A549 (cell line): ENCODE measurements at regions not wholly inside any gene's neighbourhood (a gene's known extent, or its start where the extent isn't known, plus 50 kb on each side); places are given as distances from the start of the nearest gene placed in this dataset.

ENCODE experiments used
- ATAC-seq, 2 experiments: fragments of 200-7000 bp in 1 of 2; fragments of >200 bp in 1 of 2; cut with Nextera tagmentation in 1 of 2; cut with Tn5 transposase in 1 of 2; 3 replicates each; pipeline versions ENCODE4 v1.8.0 to v1.9.1; 2018 to 2020; ENCODE audit warnings: mild to moderate bottlenecking in 1 of 2, moderate library complexity in 1 of 2
- CTCF ChIA-PET: fragments of 300-600 bp; sonication (Branson Sonifier 250); formaldehyde crosslinking; extraction: SDS; loops from one replicate; lab custom pipeline; 2021; ENCODE audit warnings: antibody characterized with exemption, inconsistent platforms; lab: Yijun Ruan, JAX
- POLR2A ChIA-PET: fragments of 350-600 bp; formaldehyde crosslinking; extraction: SDS; loops from one replicate; lab custom pipeline; 2021; ENCODE audit warnings: antibody characterized with exemption, inconsistent platforms; lab: Yijun Ruan, JAX
- DNase-seq, 2 experiments: peaks; one replicate each; pipeline versions ENCODE4 v3.0.0 to v3.0.0-alpha.2; 2011 to 2016; ENCODE audit warnings: low read depth in 1 of 2, low spot score in 1 of 2
- FAIRE-seq: peaks from 2 replicates; lab custom pipeline; 2011; peaks lifted over from hg19 to GRCh38; lab: Jason Lieb, UNC
- H3K27ac ChIP-seq, 2 experiments: fragments of >200 bp; sonication (Bioruptor Twin); formaldehyde crosslinking; 3 replicates each; pipeline ENCODE4 v1.5.1; 2016 to 2017
- H3K4me1 ChIP-seq: fragments of >200 bp; sonication (Bioruptor Twin); formaldehyde crosslinking; 3 replicates; pipeline ENCODE4 v1.6.1; 2016
- H3K4me2 ChIP-seq: fragments of >200 bp; sonication (Bioruptor Twin); formaldehyde crosslinking; 3 replicates; pipeline ENCODE4 v1.6.1; 2016
- H3K4me3 ChIP-seq: fragments of >200 bp; sonication (Bioruptor Twin); formaldehyde crosslinking; 3 replicates; pipeline ENCODE4 v1.5.1; 2016
- H3K9me3 ChIP-seq: fragments of >200 bp; sonication (Bioruptor Twin); formaldehyde crosslinking; 3 replicates; pipeline ENCODE4 v1.6.1; 2016
- BHLHE40 ChIP-seq: IDR thresholded peaks from 2 replicates; pipeline ENCODE4 v1.6.1; 2012; ENCODE audit warnings: low read depth, low read length, inconsistent platforms
- CBX8 ChIP-seq: fragments of 200-600 bp; sonication (generic); IDR thresholded peaks from 2 replicates; pipeline ENCODE4 v1.6.1; 2016
- EHF ChIP-seq: fragments of 250-450 bp; sonication (Bioruptor Pico); IDR thresholded peaks from 2 replicates; pipeline ENCODE4 v1.5.0; 2020; ENCODE audit warnings: mild to moderate bottlenecking
- EHMT2 ChIP-seq: fragments of 200-600 bp; sonication (generic); IDR thresholded peaks from 2 replicates; pipeline ENCODE4 v1.6.1; 2016; ENCODE audit warnings: antibody characterized with exemption, low read depth, mild to moderate bottlenecking, moderate library complexity
- FOSB ChIP-seq: fragments of 250-450 bp; sonication (Bioruptor Pico); IDR thresholded peaks from 2 replicates; pipeline ENCODE4 v1.5.0; 2020; ENCODE audit warnings: mild to moderate bottlenecking, moderate library complexity
- GATA3 ChIP-seq: IDR thresholded peaks from 2 replicates; pipeline ENCODE4 v1.6.1; 2012; ENCODE audit warnings: borderline replicate concordance
- KDM5A ChIP-seq: fragments of 200-600 bp; sonication (generic); IDR thresholded peaks from 2 replicates; pipeline ENCODE4 v1.6.1; 2016; ENCODE audit warnings: antibody characterized with exemption, mild to moderate bottlenecking
- NFE2L2 ChIP-seq: fragments of 150-350 bp; conservative IDR thresholded peaks from 2 replicates; pipeline ENCODE4 v1.6.1; 2014; ENCODE audit warnings: low read length
- PBX3 ChIP-seq: IDR thresholded peaks from 2 replicates; pipeline ENCODE4 v1.6.1; 2012
- RFX5 ChIP-seq: fragments of 450-650 bp; IDR thresholded peaks from 2 replicates; pipeline ENCODE4 v1.7.1; 2014; ENCODE audit warnings: antibody characterized with exemption, mild to moderate bottlenecking, moderate library complexity
- RNF2 ChIP-seq: fragments of 200-600 bp; sonication (generic); IDR thresholded peaks from 2 replicates; pipeline ENCODE4 v1.6.1; 2016; ENCODE audit warnings: low read depth, mild to moderate bottlenecking, antibody characterized with exemption, moderate library complexity, borderline replicate concordance
- SMC3 ChIP-seq: fragments of >200 bp; sonication (Bioruptor Twin); formaldehyde crosslinking; IDR thresholded peaks from 3 replicates; pipeline ENCODE4 v1.6.1; 2018; ENCODE audit warnings: inconsistent platforms
- TFCP2L1 ChIP-seq: fragments of 250-450 bp; sonication (Bioruptor Pico); IDR thresholded peaks from 2 replicates; pipeline ENCODE4 v1.5.0; 2021; ENCODE audit warnings: mild to moderate bottlenecking
- USF2 ChIP-seq: fragments of 450-650 bp; IDR thresholded peaks from 2 replicates; pipeline ENCODE4 v1.6.1; 2014; ENCODE audit warnings: antibody characterized with exemption
- ZC3H11A ChIP-seq: fragments of 450-650 bp; IDR thresholded peaks from 2 replicates; pipeline ENCODE4 v1.6.1; 2014; ENCODE audit warnings: antibody characterized with exemption, mild to moderate bottlenecking
- ZNF302 ChIP-seq: fragments of 250-450 bp; sonication (Bioruptor Pico); IDR thresholded peaks from 2 replicates; pipeline ENCODE4 v1.9.0; 2021; ENCODE audit warnings: inconsistent platforms, mild to moderate bottlenecking, moderate library complexity
- WGBS: methylation state at CpG from one replicate; pipeline ENCODE4 v1.1.6; 2017; ENCODE audit errors: missing lambda C conversion rate; 5-methylcytosine and 5-hydroxymethylcytosine counted together

GRCh38 chr20:58571693-58572427, 56.7 kb upstream of the APCDD1L start:
- TF ChIP-seq FOSB (CRISPR knock-in tag) (no peak), USF2 (no peak), KDM5A (no peak), SMC3 (no peak), RNF2 (no peak), GATA3 (no peak), RFX5 (no peak)
- 0 out of 3 replicates have a peak overlapping the region, but pooled peaks have one; percentile 10 for H3K4me2 ChIP-seq
- H3K4me3 ChIP-seq: no peak overlapping the region
- CTCF ChIA-PET: no interaction called here
- no peak for ATAC-seq
- no peak for DNase-seq
- peaks cover 6% of the 10 kb centered on the region; the same call in 1 of the 3 replicates for H3K4me1 ChIP-seq
- WGBS: 77% methylated on average over 16 of the region's 16 CpGs
- no peak overlapping the region for H3K27ac ChIP-seq
- no peak for FAIRE-seq
- H3K9me3 ChIP-seq: no peaks in the 10 kb centered on the region
- POLR2A ChIA-PET: no interaction called here

- ATAC-seq (no peak), DNase-seq (no peak)
- Histone ChIP-seq H3K4me1 (peaks cover 6% of the 10 kb centered on the region; the same call in 1 of the 3 replicates), H3K27ac (no peak overlapping the region), H3K9me3 (no peaks in the 10 kb centered on the region)
- CTCF ChIA-PET: no interaction called here
- TF ChIP-seq NFE2L2 (no peak), RNF2 (no peak), EHF (CRISPR knock-in tag) (no peak)
- TF ChIP-seq, all 56 proteins: peak for 0
- POLR2A ChIA-PET: no interaction called here
- Histone ChIP-seq H3K4me3 (no peak overlapping the region), H3K4me2 (0 out of 3 replicates have a peak overlapping the region, but pooled peaks have one; percentile 10)
- FAIRE-seq: no peak
- WGBS: 17% methylated on average over 2 of the region's 2 CpGs
These were observed 56.1 kb upstream of the APCDD1L start for GRCh38 chr20:58571356-58571692.

- no peak for DNase-seq
- no peak for FAIRE-seq
- 61% methylated on average over 15 of the region's 15 CpGs for WGBS
- Histone ChIP-seq H3K4me1 (peaks cover 6% of the 10 kb centered on the region; the same call in 1 of the 3 replicates), H3K4me3 (no peak overlapping the region), H3K27ac (no peak overlapping the region), H3K9me3 (no peaks in the 10 kb centered on the region), H3K4me2 (no peak overlapping the region)
- POLR2A ChIA-PET: no interaction called here
- CTCF ChIA-PET: no interaction called here
- TF ChIP-seq RFX5: no peak
- TF ChIP-seq BHLHE40: no peak
- no peak for TF ChIP-seq PBX3
- no peak for TF ChIP-seq TFCP2L1 (CRISPR knock-in tag)
- TF ChIP-seq ZC3H11A: no peak
- no peak for TF ChIP-seq CBX8
- TF ChIP-seq FOSB (CRISPR knock-in tag): no peak
- no peak for TF ChIP-seq ZNF302 (CRISPR knock-in tag)
- TF ChIP-seq EHMT2: no peak
- no peak for ATAC-seq
These were observed 55.1 kb upstream of the APCDD1L start for GRCh38 chr20:58570204-58570859.
